ENCODE measurements at regions not wholly inside any gene's neighbourhood (a gene's known extent, or its start where the extent isn't known, plus 50 kb on each side); places are given as distances from the start of the nearest gene placed in this dataset.

- no peak for TF ChIP-seq POLR2A (IDR thresholded peaks at IDR 0.05; ENCODE audit: low read length)
- TF ChIP-seq GATA1 (IDR thresholded peaks at IDR 0.05; ENCODE audit: low read depth, low read length): no peak
Measured at GRCh38 chr14:34254031-34254430, 208.0 kb downstream of the SPTSSA start.
